ENCODE measurements at regions not wholly inside any gene's neighbourhood (a gene's known extent, or its start where the extent isn't known, plus 50 kb on each side); places are given as distances from the start of the nearest gene placed in this dataset.

GRCh38 chr1:220970311-220970710, 91.1 kb downstream of the HLX start:
- WGBS, 5 donors: 77 to 91% (median 88%) methylated on average over 4 of the region's 4 CpGs
- Histone ChIP-seq H3K27me3 (replicated peaks in 1 of 7) (no peaks in the 10 kb centered on the region), H3K9me3 (peaks cover 0 to 6% (median 4%) of the 10 kb centered on the region in 8 donors), H3K36me3 (no peaks in the 10 kb centered on the region), H3K4me3 (no peak overlapping the region), H3K27ac (no peak overlapping the region), H3K4me1 (no peaks in the 10 kb centered on the region)
- TF ChIP-seq POLR2A (IDR thresholded peaks at IDR 0.05) (no peak), POLR2AphosphoS5 (IDR thresholded peaks at IDR 0.05) (no peak), CTCF (IDR thresholded peaks at IDR 0.05 in 8 of 11, conservative IDR thresholded peaks at IDR 0.05 in 3 of 11) (no peak)
- no peak for DNase-seq
- intact Hi-C loops (cut with DNase I; ENCODE audit: low total_unique reads): no loop called here

GRCh38 chr1:220971221-220971620, 92.0 kb downstream of the HLX start:
- no peak overlapping the region for H3K27ac ChIP-seq
- intact Hi-C loops (cut with DNase I; ENCODE audit: low total_unique reads): no loop called here
- TF ChIP-seq POLR2AphosphoS5 (IDR thresholded peaks at IDR 0.05): no peak
- TF ChIP-seq POLR2A (IDR thresholded peaks at IDR 0.05): no peak
- no peak for TF ChIP-seq CTCF (IDR thresholded peaks at IDR 0.05 in 8 of 11, conservative IDR thresholded peaks at IDR 0.05 in 3 of 11)
- peaks cover 0 to 6% (median 4%) of the 10 kb centered on the region in 8 donors for H3K9me3 ChIP-seq
- 87 to 96% (median 93%) methylated on average over 5 of the region's 5 CpGs for whole genome bisulfite sequencing, 5 donors
- no peaks in the 10 kb centered on the region for H3K4me1 ChIP-seq
- no peaks in the 10 kb centered on the region for H3K36me3 ChIP-seq
- no peak overlapping the region for H3K4me3 ChIP-seq
- no peak for DNase-seq
- no peaks in the 10 kb centered on the region for H3K27me3 ChIP-seq (replicated peaks in 1 of 7)

GRCh38 chr1:220974431-220974830, 95.2 kb downstream of the HLX start:
- H3K4me3 ChIP-seq: no peak overlapping the region
- intact Hi-C loops (cut with DNase I; ENCODE audit: low total_unique reads): no loop called here
- H3K27me3 ChIP-seq (replicated peaks in 1 of 7): no peaks in the 10 kb centered on the region
- peaks cover 0 to 5% (median under 1%) of the 10 kb centered on the region in 8 donors for H3K9me3 ChIP-seq
- no peak overlapping the region for H3K27ac ChIP-seq
- TF ChIP-seq CTCF (IDR thresholded peaks at IDR 0.05 in 8 of 11, conservative IDR thresholded peaks at IDR 0.05 in 3 of 11) (no peak), POLR2AphosphoS5 (IDR thresholded peaks at IDR 0.05) (no peak), POLR2A (IDR thresholded peaks at IDR 0.05) (no peak)
- 57 to 81% (median 78%) methylated on average over 1 of the region's 1 CpG for WGBS, 5 donors
- DNase-seq: no peak
- no peaks in the 10 kb centered on the region for H3K4me1 ChIP-seq
- no peaks in the 10 kb centered on the region for H3K36me3 ChIP-seq

- 41 to 56% (median 48%) methylated on average over 3 of the region's 3 CpGs for WGBS, 5 donors
- Histone ChIP-seq H3K4me3 (no peak overlapping the region), H3K36me3 (no peaks in the 10 kb centered on the region), H3K4me1 (no peaks in the 10 kb centered on the region), H3K27me3 (replicated peaks in 1 of 7) (no peaks in the 10 kb centered on the region), H3K27ac (no peak overlapping the region), H3K9me3 (peaks cover 0 to 5% (median 0%) of the 10 kb centered on the region in 8 donors)
- intact Hi-C loops (cut with DNase I; ENCODE audit: low total_unique reads): no loop called here
- DNase-seq: no peak
- TF ChIP-seq POLR2A (IDR thresholded peaks at IDR 0.05) (no peak), POLR2AphosphoS5 (IDR thresholded peaks at IDR 0.05) (no peak), CTCF (IDR thresholded peaks at IDR 0.05 in 8 of 11, conservative IDR thresholded peaks at IDR 0.05 in 3 of 11) (no peak)
Measured at GRCh38 chr1:220976390-220976789, 97.1 kb downstream of the HLX start.

Data from spleen (tissue), 11 donors.